HEK293 (cell line): ENCODE measurements at regions not wholly inside any gene's neighbourhood (a gene's known extent, or its start where the extent isn't known, plus 50 kb on each side); places are given as distances from the start of the nearest gene placed in this dataset.

Experiments used
- CTCF ChIA-PET: fragments of 350-600 bp; formaldehyde crosslinking; extraction: SDS; loops from one replicate; lab custom pipeline; 2021; ENCODE audit warnings: antibody characterized with exemption; lab: Yijun Ruan, JAX
- POLR2A ChIA-PET: fragments of 300-600 bp; formaldehyde crosslinking; extraction: SDS; loops from one replicate; lab custom pipeline; 2020; ENCODE audit warnings: antibody characterized with exemption, inconsistent platforms; lab: Yijun Ruan, JAX
- H3K27ac ChIP-seq: fragments of 200-500 bp; sonication (Bioruptor generic); 2 replicates; pipeline ENCODE4 v1.5.1; 2014; ENCODE audit warnings: low read depth, low read length, control low read depth, inconsistent platforms; ENCODE audit errors: extremely low read depth
- H3K36me3 ChIP-seq, 2 experiments: fragments of 200-500 bp in 1 of 2; sonication (Bioruptor generic) in 1 of 2; 1 replicate in 1 of 2; 2 replicates in 1 of 2; pipeline ENCODE4 v1.5.1; 2014 to 2017; ENCODE audit warnings: inconsistent platforms in 2 of 2, low read length in 2 of 2; ENCODE audit not compliant: control insufficient read depth in 2 of 2, insufficient read depth in 1 of 2
- H3K4me1 ChIP-seq: fragments of 200-500 bp; sonication (Bioruptor generic); 2 replicates; pipeline ENCODE4 v1.5.1; 2014; ENCODE audit warnings: mild to moderate bottlenecking, low read length, inconsistent platforms; ENCODE audit not compliant: control insufficient read depth, insufficient read depth
- H3K4me3 ChIP-seq: 2 replicates; pipeline ENCODE4 v1.5.1; 2011; ENCODE audit warnings: low read depth, mild to moderate bottlenecking, control low read depth, low read length, moderate library complexity
- H3K9me3 ChIP-seq: fragments of 200-500 bp; sonication (Bioruptor generic); 2 replicates; pipeline ENCODE4 v1.5.1; 2014; ENCODE audit warnings: low read depth, low read length, inconsistent platforms; ENCODE audit not compliant: control insufficient read depth, insufficient read depth
- KLF16 ChIP-seq: fragments of 450-650 bp; formaldehyde crosslinking; IDR thresholded peaks from 2 replicates; pipeline ENCODE4 v1.5.1; 2017; ENCODE audit warnings: missing biosample characterization, missing genetic modification characterization
- OSR2 ChIP-seq: fragments of 450-650 bp; formaldehyde crosslinking; IDR thresholded peaks from 2 replicates; pipeline ENCODE4 v1.5.1; 2016; ENCODE audit warnings: missing biosample characterization, missing genetic modification characterization
- TRIM28 ChIP-seq: IDR thresholded peaks from 2 replicates; pipeline ENCODE4 v1.6.1; 2011; ENCODE audit warnings: low read length, control low read depth, borderline replicate concordance
- ZBTB21 ChIP-seq: fragments of 450-650 bp; formaldehyde crosslinking; IDR thresholded peaks from 2 replicates; pipeline ENCODE4 v1.5.1; 2017; ENCODE audit warnings: missing biosample characterization, missing genetic modification characterization
- ZFHX2 ChIP-seq: fragments of 450-650 bp; formaldehyde crosslinking; conservative IDR thresholded peaks from 2 replicates; pipeline ENCODE4 v1.5.1; 2016; ENCODE audit warnings: missing biosample characterization, missing genetic modification characterization
- ZNF114 ChIP-seq: fragments of 450-650 bp; formaldehyde crosslinking; IDR thresholded peaks from 2 replicates; pipeline ENCODE4 v1.5.0; 2017; ENCODE audit warnings: missing biosample characterization, missing genetic modification characterization
- ZNF174 ChIP-seq: fragments of 450-650 bp; formaldehyde crosslinking; IDR thresholded peaks from 2 replicates; pipeline ENCODE4 v1.5.0; 2017; ENCODE audit warnings: missing biosample characterization, mild to moderate bottlenecking, missing genetic modification characterization
- ZNF202 ChIP-seq: fragments of 450-650 bp; formaldehyde crosslinking; IDR thresholded peaks from 2 replicates; pipeline ENCODE4 v1.5.1; 2016; ENCODE audit warnings: missing biosample characterization, missing genetic modification characterization, borderline replicate concordance
- ZNF211 ChIP-seq: fragments of 450-650 bp; formaldehyde crosslinking; IDR thresholded peaks from 2 replicates; pipeline ENCODE4 v1.5.1; 2016; ENCODE audit warnings: low read depth, missing biosample characterization, missing genetic modification characterization
- ZNF341 ChIP-seq: fragments of 450-650 bp; formaldehyde crosslinking; IDR thresholded peaks from 2 replicates; pipeline ENCODE4; 2016; ENCODE audit warnings: low read depth, missing biosample characterization, missing genetic modification characterization
- ZNF37A ChIP-seq: fragments of 450-650 bp; IDR thresholded peaks from 2 replicates; pipeline ENCODE4 v1.5.1; 2018; ENCODE audit warnings: missing biosample characterization, missing genetic modification characterization
- ZNF423 ChIP-seq: fragments of 450-650 bp; formaldehyde crosslinking; IDR thresholded peaks from 2 replicates; pipeline ENCODE4 v1.5.1; 2016; ENCODE audit warnings: missing biosample characterization, missing genetic modification characterization
- ZNF426 ChIP-seq: fragments of 450-650 bp; formaldehyde crosslinking; IDR thresholded peaks from 2 replicates; pipeline ENCODE4 v1.5.1; 2017; ENCODE audit warnings: missing biosample characterization, missing genetic modification characterization, mild to moderate bottlenecking, inconsistent platforms, moderate library complexity
- ZNF621 ChIP-seq: fragments of 450-650 bp; formaldehyde crosslinking; IDR thresholded peaks from 2 replicates; pipeline ENCODE4 v1.5.1; 2017; ENCODE audit warnings: missing biosample characterization, missing genetic modification characterization
- ZNF707 ChIP-seq: fragments of 450-650 bp; formaldehyde crosslinking; IDR thresholded peaks from 2 replicates; pipeline ENCODE4 v1.5.1; 2016; ENCODE audit warnings: missing biosample characterization, missing genetic modification characterization
- ZNF785 ChIP-seq: fragments of 450-650 bp; formaldehyde crosslinking; IDR thresholded peaks from 2 replicates; pipeline ENCODE4 v1.5.1; 2016; ENCODE audit warnings: missing biosample characterization, missing genetic modification characterization
- TF ChIP-seq, protein P1 (sequence below): fragments of 450-650 bp; formaldehyde crosslinking; conservative IDR thresholded peaks from 2 replicates; pipeline ENCODE4 v1.5.1; 2016; ENCODE audit warnings: low read depth, missing biosample characterization, missing genetic modification characterization
- TF ChIP-seq, protein P2 (sequence below): fragments of 450-650 bp; formaldehyde crosslinking; IDR thresholded peaks from 2 replicates; pipeline ENCODE4 v1.5.1; 2016; ENCODE audit warnings: missing biosample characterization, missing genetic modification characterization
- TF ChIP-seq, protein P3 (sequence below): fragments of 450-650 bp; formaldehyde crosslinking; IDR thresholded peaks from 2 replicates; pipeline ENCODE4 v1.5.1; 2016; ENCODE audit warnings: missing biosample characterization, missing genetic modification characterization
- TF ChIP-seq, protein P4 (sequence below): fragments of 450-650 bp; formaldehyde crosslinking; IDR thresholded peaks from 2 replicates; pipeline ENCODE4 v1.5.1; 2017; ENCODE audit warnings: missing biosample characterization, mild to moderate bottlenecking, missing genetic modification characterization, moderate library complexity
- TF ChIP-seq, protein P5 (sequence below): fragments of 450-650 bp; formaldehyde crosslinking; IDR thresholded peaks from 2 replicates; pipeline ENCODE4 v1.5.1; 2016; ENCODE audit warnings: missing biosample characterization, missing genetic modification characterization
- TF ChIP-seq, protein P6 (sequence below): sonication (generic); formaldehyde crosslinking; IDR thresholded peaks from 2 replicates; pipeline ENCODE4 v1.8.1; 2022; ENCODE audit warnings: mild to moderate bottlenecking, moderate library complexity, missing genetic modification reagents

DNA sequence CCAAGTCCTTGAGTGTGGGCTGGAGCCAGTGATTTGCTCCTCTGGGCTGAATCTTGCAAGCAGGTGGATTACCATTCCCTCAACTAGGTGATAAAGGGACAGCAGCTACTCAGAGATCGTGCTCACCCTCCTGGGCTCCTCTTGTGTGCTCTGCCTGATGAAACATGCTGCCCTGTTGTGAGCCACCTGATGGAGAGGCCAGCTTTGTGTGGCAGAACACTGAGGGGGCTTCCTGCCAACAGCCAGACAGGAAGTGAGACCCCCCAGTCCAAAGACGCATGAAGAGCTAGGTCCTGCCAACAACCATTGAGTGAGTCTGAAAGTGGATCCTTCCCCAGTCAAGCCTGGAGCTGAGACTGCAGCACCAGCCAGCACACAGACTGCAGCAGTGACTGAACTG, 106.4 kb upstream of the IRX2 start (continued):
- TF ChIP-seq, protein P1, sequence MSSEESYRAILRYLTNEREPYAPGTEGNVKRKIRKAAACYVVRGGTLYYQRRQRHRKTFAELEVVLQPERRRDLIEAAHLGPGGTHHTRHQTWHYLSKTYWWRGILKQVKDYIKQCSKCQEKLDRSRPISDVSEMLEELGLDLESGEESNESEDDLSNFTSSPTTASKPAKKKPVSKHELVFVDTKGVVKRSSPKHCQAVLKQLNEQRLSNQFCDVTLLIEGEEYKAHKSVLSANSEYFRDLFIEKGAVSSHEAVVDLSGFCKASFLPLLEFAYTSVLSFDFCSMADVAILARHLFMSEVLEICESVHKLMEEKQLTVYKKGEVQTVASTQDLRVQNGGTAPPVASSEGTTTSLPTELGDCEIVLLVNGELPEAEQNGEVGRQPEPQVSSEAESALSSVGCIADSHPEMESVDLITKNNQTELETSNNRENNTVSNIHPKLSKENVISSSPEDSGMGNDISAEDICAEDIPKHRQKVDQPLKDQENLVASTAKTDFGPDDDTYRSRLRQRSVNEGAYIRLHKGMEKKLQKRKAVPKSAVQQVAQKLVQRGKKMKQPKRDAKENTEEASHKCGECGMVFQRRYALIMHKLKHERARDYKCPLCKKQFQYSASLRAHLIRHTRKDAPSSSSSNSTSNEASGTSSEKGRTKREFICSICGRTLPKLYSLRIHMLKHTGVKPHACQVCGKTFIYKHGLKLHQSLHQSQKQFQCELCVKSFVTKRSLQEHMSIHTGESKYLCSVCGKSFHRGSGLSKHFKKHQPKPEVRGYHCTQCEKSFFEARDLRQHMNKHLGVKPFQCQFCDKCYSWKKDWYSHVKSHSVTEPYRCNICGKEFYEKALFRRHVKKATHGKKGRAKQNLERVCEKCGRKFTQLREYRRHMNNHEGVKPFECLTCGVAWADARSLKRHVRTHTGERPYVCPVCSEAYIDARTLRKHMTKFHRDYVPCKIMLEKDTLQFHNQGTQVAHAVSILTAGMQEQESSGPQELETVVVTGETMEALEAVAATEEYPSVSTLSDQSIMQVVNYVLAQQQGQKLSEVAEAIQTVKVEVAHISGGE = no peak
- TF ChIP-seq, protein P2, sequence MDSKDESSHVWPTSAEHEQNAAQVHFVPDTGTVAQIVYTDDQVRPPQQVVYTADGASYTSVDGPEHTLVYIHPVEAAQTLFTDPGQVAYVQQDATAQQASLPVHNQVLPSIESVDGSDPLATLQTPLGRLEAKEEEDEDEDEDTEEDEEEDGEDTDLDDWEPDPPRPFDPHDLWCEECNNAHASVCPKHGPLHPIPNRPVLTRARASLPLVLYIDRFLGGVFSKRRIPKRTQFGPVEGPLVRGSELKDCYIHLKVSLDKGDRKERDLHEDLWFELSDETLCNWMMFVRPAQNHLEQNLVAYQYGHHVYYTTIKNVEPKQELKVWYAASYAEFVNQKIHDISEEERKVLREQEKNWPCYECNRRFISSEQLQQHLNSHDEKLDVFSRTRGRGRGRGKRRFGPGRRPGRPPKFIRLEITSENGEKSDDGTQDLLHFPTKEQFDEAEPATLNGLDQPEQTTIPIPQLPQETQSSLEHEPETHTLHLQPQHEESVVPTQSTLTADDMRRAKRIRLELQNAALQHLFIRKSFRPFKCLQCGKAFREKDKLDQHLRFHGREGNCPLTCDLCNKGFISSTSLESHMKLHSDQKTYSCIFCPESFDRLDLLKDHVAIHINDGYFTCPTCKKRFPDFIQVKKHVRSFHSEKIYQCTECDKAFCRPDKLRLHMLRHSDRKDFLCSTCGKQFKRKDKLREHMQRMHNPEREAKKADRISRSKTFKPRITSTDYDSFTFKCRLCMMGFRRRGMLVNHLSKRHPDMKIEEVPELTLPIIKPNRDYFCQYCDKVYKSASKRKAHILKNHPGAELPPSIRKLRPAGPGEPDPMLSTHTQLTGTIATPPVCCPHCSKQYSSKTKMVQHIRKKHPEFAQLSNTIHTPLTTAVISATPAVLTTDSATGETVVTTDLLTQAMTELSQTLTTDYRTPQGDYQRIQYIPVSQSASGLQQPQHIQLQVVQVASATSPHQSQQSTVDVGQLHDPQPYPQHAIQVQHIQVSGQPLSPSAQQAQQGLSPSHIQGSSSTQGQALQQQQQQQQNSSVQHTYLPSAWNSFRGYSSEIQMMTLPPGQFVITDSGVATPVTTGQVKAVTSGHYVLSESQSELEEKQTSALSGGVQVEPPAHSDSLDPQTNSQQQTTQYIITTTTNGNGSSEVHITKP (tag by site-specific recombination) = no peak
- no peak for TF ChIP-seq ZNF174 (tag by site-specific recombination)

DNA sequence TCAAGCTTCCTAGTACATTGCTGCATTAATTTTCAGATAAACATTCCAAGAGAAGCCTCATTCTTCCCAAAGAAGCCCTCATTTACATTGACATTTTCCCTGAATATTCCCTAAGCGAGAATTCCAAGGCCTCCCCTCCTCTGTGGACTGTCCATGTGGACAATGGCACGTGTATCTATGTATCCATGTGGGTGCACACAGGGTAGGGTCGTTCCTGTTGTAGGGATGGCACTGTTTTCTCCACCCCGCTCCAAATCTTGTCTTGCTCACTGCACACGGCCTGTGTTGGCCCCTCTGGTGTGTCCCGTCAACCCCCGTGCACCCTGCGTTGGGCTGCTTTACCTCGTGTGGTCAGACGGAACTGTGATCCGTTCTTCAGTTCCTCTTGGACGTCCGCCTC, 104.7 kb upstream of the IRX2 start:
- CTCF ChIA-PET = interaction anchor here (0.7 kb wide), 1 partner anchor 32 kb away, joined by 3 read pairs; no protein-coding TSS in a partner anchor
- no peak overlapping the region for H3K4me3 ChIP-seq
- H3K27ac ChIP-seq = no peak overlapping the region
- H3K36me3 ChIP-seq = no peaks in the 10 kb centered on the region
- H3K4me1 ChIP-seq = no peaks in the 10 kb centered on the region
- TF ChIP-seq OSR2 = no peak
- no peak for TF ChIP-seq ZNF423 (tag by site-specific recombination)
- TF ChIP-seq, protein P3, sequence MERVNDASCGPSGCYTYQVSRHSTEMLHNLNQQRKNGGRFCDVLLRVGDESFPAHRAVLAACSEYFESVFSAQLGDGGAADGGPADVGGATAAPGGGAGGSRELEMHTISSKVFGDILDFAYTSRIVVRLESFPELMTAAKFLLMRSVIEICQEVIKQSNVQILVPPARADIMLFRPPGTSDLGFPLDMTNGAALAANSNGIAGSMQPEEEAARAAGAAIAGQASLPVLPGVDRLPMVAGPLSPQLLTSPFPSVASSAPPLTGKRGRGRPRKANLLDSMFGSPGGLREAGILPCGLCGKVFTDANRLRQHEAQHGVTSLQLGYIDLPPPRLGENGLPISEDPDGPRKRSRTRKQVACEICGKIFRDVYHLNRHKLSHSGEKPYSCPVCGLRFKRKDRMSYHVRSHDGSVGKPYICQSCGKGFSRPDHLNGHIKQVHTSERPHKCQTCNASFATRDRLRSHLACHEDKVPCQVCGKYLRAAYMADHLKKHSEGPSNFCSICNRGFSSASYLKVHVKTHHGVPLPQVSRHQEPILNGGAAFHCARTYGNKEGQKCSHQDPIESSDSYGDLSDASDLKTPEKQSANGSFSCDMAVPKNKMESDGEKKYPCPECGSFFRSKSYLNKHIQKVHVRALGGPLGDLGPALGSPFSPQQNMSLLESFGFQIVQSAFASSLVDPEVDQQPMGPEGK (tag by site-specific recombination) = no peak
- TF ChIP-seq ZNF37A (tag by site-specific recombination) = no peak
- TF ChIP-seq ZNF202 = no peak
- TF ChIP-seq ZNF341 (tag by site-specific recombination) = no peak
- no peak for TF ChIP-seq ZNF621 (tag by site-specific recombination)
- TF ChIP-seq, protein P4, sequence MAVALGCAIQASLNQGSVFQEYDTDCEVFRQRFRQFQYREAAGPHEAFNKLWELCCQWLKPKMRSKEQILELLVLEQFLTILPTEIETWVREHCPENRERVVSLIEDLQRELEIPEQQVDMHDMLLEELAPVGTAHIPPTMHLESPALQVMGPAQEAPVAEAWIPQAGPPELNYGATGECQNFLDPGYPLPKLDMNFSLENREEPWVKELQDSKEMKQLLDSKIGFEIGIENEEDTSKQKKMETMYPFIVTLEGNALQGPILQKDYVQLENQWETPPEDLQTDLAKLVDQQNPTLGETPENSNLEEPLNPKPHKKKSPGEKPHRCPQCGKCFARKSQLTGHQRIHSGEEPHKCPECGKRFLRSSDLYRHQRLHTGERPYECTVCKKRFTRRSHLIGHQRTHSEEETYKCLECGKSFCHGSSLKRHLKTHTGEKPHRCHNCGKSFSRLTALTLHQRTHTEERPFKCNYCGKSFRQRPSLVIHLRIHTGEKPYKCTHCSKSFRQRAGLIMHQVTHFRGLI (tag by site-specific recombination) = no peak
- TF ChIP-seq ZBTB21 (tag by site-specific recombination) = no peak
- H3K9me3 ChIP-seq = no peaks in the 10 kb centered on the region; the same call in 1 of the 2 replicates
- POLR2A ChIA-PET = no interaction called here

DNA sequence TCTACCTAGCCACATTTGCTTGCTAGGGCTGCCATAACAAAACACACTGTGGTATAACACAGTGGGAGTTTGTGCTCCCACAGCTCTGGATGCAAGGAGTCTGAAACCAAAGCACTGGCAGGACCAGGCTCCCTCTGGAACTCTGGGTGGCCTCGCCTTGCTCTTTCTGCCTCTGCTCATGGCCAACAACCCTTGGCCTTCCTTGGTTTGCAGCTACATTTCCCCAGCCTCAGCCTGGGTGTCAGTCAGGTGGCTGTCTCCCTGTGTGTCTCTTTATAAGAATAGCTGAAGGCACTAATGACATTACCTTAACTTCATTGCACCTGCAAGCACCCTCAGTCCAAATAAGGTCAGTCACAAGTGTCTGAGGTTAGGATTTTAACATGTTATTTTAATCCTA, 101.0 kb upstream of the IRX2 start:
- no peaks in the 10 kb centered on the region for H3K9me3 ChIP-seq
- no peaks in the 10 kb centered on the region for H3K36me3 ChIP-seq
- CTCF ChIA-PET = interaction anchor here (0.6 kb wide), 1 partner anchor 8 kb away, joined by 3 read pairs; no protein-coding TSS in a partner anchor
- no peak overlapping the region for H3K4me3 ChIP-seq
- H3K27ac ChIP-seq = no peak overlapping the region
- POLR2A ChIA-PET = no interaction called here
- H3K4me1 ChIP-seq = no peaks in the 10 kb centered on the region
- TF ChIP-seq ZNF785 (tag by site-specific recombination) (no peak), TRIM28 (no peak), ZNF426 (no peak), ZFHX2 (no peak), KLF16 (tag by site-specific recombination) (no peak), ZNF114 (tag by site-specific recombination) (no peak), ZNF707 (no peak), ZNF211 (no peak)
- TF ChIP-seq, protein P5, sequence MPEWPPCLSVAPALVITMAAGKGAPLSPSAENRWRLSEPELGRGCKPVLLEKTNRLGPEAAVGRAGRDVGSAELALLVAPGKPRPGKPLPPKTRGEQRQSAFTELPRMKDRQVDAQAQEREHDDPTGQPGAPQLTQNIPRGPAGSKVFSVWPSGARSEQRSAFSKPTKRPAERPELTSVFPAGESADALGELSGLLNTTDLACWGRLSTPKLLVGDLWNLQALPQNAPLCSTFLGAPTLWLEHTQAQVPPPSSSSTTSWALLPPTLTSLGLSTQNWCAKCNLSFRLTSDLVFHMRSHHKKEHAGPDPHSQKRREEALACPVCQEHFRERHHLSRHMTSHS (tag by site-specific recombination) = no peak
- TF ChIP-seq, protein P6, sequence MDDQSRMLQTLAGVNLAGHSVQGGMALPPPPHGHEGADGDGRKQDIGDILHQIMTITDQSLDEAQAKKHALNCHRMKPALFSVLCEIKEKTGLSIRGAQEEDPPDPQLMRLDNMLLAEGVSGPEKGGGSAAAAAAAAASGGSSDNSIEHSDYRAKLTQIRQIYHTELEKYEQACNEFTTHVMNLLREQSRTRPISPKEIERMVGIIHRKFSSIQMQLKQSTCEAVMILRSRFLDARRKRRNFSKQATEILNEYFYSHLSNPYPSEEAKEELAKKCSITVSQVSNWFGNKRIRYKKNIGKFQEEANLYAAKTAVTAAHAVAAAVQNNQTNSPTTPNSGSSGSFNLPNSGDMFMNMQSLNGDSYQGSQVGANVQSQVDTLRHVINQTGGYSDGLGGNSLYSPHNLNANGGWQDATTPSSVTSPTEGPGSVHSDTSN = no peak
